Stimulated activated CD4-positive, alpha-beta T cell treated with anti-CD3 and anti-CD28 coated beads, Interleukin-4, amount 100 ng/mL, for 4 hours (primary cell): ENCODE measurements at regions not wholly inside any gene's neighbourhood (a gene's known extent, or its start where the extent isn't known, plus 50 kb on each side); places are given as distances from the start of the nearest gene placed in this dataset.

Source experiments
- DNase-seq, 2 experiments: peaks; one replicate each; pipeline ENCODE4 v3.0.0-alpha.2; 2020

- no peak for DNase-seq
Measured at GRCh38 chr4:180465364-180465763, 1777.8 kb upstream of the TENM3 start.

GRCh38 chr4:180483036-180483435 lies 1760.2 kb upstream of the TENM3 start:
- no peak for DNase-seq

GRCh38 chr4:180485407-180485806 lies 1757.8 kb upstream of the TENM3 start:
- DNase-seq: no peak

GRCh38 chr4:180486342-180486741 lies 1756.9 kb upstream of the TENM3 start:
- DNase-seq: no peak

- no peak for DNase-seq
Measured at GRCh38 chr4:180489787-180490186, 1753.4 kb upstream of the TENM3 start.

GRCh38 chr4:180491210-180491609 lies 1752.0 kb upstream of the TENM3 start:
- no peak for DNase-seq

- DNase-seq: no peak
Measured at GRCh38 chr4:180493299-180493698, 1749.9 kb upstream of the TENM3 start.

GRCh38 chr4:180500154-180500553 lies 1743.0 kb upstream of the TENM3 start:
- no peak for DNase-seq

- DNase-seq: no peak
Measured at GRCh38 chr4:180512801-180513475, 1730.3 kb upstream of the TENM3 start.

GRCh38 chr4:180518906-180519305 lies 1724.3 kb upstream of the TENM3 start:
- DNase-seq: no peak

- DNase-seq: no peak
Measured at GRCh38 chr4:180521181-180521580, 1722.0 kb upstream of the TENM3 start.

GRCh38 chr4:180525523-180526077 lies 1717.6 kb upstream of the TENM3 start:
- no peak for DNase-seq

GRCh38 chr4:180528003-180528402 lies 1715.2 kb upstream of the TENM3 start:
- no peak for DNase-seq

- DNase-seq: no peak
Measured at GRCh38 chr4:180530787-180531186, 1712.4 kb upstream of the TENM3 start.

- DNase-seq: no peak
Measured at GRCh38 chr4:180532691-180533090, 1710.5 kb upstream of the TENM3 start.

- DNase-seq: no peak
Measured at GRCh38 chr4:180538384-180539057, 1704.7 kb upstream of the TENM3 start.

GRCh38 chr4:180539284-180539683 lies 1703.9 kb upstream of the TENM3 start:
- no peak for DNase-seq

GRCh38 chr4:180541678-180542077 lies 1701.5 kb upstream of the TENM3 start:
- DNase-seq: no peak

GRCh38 chr4:180542445-180543100 lies 1700.6 kb upstream of the TENM3 start:
- no peak for DNase-seq

- DNase-seq: no peak
Measured at GRCh38 chr4:180550106-180550505, 1693.1 kb upstream of the TENM3 start.

GRCh38 chr4:180557348-180557747 lies 1685.9 kb upstream of the TENM3 start:
- no peak for DNase-seq

GRCh38 chr4:180557950-180558349 lies 1685.3 kb upstream of the TENM3 start:
- no peak for DNase-seq

- DNase-seq: no peak
Measured at GRCh38 chr4:180558427-180558826, 1684.8 kb upstream of the TENM3 start.

- no peak for DNase-seq
Measured at GRCh38 chr4:180560896-180561295, 1682.3 kb upstream of the TENM3 start.
